GM18517 (cell line): ENCODE measurements at regions not wholly inside any gene's neighbourhood (a gene's known extent, or its start where the extent isn't known, plus 50 kb on each side); places are given as distances from the start of the nearest gene placed in this dataset.
A peak's percentile ranks its signal among the peaks of the same experiment; 100 is the strongest.
"Not testable (repeated sequence)": the region's sequence is repeated elsewhere in the genome, so short reads cannot be mapped to it uniquely, and the experiment has no call there.

Experiments
- ATAC-seq: cut with Tn5 transposase; IDR thresholded peaks from one replicate; pipeline ENCODE4 v1.9.1; 2021; ENCODE audit warnings: mild to moderate bottlenecking, moderate library complexity; ENCODE audit not compliant: unreplicated experiment

DNA sequence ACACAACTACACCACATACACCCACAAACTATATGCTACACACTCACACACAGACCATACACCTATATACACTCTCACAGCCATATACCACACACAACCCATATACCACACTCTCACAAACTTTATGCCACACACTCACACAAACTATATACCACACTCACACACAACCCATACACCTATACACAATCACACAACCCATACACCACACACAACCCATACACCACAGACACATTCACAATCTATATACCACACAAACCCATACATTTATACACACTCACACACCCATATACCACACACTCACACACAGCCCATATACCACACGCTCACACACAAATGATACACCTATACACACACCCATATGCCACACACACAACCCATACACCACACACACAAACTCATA is 163.3 kb downstream of the TMEM121 start:
- no peak for ATAC-seq

DNA sequence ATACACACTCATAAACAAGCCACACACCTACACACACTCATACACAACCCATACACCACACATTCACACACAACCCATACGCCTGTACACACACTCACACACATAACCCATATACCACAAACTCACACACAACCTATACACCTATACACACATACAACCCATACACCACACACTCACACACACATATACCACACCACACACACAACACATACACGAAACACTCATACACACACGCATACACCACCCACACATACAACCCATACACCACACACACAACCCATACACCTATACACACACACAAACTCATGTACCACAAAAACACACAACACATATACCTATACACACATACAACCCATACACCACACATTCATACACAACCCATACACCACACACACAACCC is 164.3 kb downstream of the TMEM121 start:
- ATAC-seq = no peak

DNA sequence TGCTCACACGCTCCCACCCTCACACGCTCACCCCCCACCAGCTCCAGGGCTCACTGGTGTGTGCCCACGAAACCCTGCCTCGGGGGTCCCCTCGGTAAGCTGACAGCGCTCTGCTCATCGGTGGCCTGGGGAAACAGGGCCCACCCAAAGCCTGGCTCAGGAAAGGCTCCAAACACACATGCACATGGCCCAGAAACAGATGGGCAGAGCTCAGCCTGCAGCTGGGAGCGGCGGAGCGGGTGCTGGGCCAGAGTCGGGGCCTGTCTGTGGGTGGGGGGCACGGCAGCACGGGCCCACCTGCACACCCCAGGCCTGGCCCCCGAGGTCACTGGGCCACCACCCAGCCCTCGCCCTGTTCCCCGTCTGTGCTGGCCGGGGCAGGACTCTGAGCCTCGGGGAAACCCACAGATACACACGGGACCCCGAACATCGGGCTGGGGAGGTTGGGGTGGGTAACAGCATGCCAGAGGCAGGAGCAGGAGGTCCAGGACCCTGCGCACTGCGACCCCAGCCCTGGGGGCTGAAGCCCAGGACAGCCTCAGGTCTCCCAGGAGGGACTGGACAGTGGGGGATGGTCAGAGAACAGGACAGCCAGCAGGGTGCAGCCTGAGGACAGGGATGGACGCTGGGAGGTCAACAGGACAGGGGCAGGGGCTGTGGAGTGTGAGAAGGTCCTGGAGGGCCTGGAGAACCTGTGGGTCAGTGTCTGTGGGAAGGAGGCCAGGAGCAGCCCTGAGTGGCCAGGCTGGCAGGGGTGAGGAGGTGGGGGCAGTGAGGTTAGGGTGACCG is 165.1 kb downstream of the TMEM121 start:
- not testable (repeated sequence) for ATAC-seq

DNA sequence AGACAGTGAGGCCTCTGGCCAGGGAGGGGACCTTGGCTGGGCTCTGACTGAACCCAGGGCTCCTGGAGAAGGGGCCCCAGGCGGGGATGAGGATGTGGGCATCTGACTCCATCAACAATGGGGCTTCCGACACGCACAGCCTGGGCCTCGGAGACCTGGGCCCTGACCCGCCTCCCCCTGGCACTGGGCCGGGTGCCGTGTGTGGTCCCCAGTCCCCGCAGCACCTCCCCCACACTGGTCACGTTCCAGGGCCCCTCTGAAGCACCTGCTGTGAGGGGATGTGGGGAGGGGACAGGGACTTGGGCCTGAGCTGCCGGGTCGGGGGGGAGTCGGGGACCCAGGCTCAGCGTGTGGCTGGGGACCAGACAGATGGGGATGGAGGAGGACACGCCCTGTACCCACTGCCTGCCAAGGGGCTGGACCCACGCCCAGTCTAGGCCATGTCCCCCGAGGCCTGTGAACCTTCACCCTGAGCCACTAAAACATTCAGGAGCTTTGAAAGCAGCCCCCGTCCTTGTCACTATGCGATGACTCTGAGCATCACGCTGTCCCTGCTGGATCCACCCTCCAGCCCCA is 165.8 kb downstream of the TMEM121 start:
- not testable (repeated sequence) for ATAC-seq

DNA sequence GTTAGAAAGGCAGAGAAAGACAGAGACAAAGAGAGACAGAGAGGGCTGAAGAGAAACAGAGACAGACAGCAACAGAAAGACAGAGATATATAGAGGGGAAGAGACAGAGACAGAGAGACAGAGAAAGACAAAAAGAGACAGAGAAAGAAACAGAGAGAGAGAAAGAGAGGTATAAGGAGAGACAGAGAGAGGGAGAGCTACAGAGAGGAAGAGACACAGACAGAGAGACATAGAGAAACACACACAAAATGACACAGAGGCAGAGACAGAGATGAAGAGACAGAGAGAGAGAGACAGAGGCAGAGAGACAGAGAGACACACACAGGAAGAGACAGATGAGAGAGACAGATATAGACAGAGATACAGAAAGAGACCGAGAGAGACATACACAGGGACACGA is 168.6 kb downstream of the TMEM121 start:
- no peak for ATAC-seq

DNA sequence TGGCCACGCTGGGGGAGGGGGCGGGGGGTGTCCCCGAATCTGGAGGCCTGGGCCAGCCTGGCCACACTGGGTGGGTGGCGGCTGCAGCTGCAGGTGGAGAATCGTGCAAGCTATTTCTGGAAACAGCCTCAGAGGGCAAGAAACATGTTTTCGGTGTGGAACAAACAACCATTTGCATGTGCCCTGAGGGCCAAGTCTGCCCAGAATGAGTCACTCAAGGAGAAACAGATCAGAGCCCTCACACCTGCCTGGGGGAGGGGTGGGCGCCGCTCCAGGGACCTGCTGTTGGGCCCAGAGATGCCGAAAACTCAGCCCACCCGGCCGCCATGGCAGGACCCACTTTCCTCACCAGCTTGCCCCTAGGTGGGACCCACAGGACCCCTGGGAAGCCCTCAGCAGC is 170.0 kb downstream of the TMEM121 start:
- ATAC-seq = peak; percentile 65

DNA sequence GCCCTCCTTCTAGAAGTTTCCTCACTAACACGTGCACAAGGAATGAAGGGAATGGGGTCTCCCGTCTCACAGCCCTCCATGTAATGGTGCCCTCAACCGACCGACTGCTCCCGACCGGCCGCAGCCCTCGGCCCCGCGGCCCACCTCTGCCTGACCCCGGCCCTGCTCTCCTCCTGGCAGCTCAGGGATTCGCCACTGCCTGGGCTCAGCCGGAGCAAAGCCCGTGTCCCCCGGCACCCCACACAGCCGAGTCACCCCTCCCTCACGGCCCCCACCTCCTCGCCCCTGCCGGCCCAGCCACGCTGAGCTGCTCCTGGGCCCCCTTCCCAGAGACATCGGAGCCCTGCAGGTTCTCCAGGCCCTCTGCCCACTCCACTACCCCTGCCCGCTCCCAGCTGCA is 171.0 kb downstream of the TMEM121 start:
- ATAC-seq = not testable (repeated sequence)

DNA sequence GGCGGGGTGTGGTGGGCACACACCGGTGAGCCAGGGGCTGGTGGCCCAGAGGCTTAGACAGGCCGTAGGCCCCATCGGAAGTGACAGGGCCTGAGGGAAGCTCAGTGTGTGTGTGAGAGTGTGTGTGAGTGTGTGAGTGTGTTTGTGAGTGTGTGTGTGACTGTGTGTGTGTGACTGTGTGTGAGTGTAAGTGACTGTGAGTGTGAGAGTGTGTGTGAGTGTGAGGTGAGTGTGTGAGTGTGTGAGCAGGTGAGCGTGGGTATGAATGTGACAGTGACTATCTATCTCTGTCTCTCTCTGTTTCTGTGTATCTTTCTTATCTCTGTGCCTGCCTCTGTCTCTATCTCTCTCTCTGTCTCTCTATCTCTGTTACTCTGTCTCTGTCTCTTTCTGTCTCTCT is 171.6 kb downstream of the TMEM121 start:
- not testable (repeated sequence) for ATAC-seq

DNA sequence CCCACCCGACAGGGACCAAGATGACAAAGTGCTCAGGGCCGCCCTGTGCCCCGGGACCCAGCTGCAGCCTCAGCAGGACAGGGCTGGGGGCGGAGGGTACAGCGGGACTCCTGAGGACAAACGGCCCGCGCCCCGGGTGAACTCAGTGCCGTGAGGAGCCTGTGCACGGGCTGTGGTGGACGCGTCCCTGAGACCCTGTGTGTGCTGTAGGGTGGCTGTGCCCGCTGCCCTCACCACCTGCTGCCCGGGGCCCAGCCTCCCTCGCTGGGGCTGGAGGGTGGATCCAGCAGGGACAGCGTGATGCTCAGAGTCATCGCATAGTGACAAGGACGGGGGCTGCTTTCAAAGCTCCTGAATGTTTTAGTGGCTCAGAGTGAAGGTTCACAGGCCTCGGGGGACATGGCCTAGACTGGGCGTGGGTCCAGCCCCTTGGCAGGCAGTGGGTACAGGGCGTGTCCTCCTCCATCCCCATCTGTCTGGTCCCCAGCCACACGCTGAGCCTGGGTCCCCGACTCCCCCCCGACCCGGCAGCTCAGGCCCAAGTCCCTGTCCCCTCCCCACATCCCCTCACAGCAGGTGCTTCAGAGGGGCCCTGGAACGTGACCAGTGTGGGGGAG is 172.7 kb downstream of the TMEM121 start:
- ATAC-seq = not testable (repeated sequence)

DNA sequence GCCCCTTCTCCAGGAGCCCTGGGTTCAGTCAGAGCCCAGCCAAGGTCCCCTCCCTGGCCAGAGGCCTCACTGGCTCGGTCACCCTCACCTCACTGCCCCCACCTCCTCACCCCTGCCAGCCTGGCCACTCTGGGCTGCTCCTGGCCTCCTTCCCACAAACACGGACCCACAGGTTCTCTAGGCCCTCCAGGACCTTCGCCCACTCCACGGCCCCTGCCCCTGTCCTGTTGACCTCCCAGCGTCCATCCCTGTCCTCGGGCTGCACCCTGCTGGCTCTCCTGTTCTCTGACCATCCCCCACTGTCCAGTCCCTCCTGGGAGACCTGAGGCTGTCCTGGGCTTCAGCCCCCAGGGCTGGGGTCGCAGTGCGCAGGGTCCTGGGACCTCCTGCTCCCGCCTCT is 173.3 kb downstream of the TMEM121 start:
- ATAC-seq = not testable (repeated sequence)

DNA sequence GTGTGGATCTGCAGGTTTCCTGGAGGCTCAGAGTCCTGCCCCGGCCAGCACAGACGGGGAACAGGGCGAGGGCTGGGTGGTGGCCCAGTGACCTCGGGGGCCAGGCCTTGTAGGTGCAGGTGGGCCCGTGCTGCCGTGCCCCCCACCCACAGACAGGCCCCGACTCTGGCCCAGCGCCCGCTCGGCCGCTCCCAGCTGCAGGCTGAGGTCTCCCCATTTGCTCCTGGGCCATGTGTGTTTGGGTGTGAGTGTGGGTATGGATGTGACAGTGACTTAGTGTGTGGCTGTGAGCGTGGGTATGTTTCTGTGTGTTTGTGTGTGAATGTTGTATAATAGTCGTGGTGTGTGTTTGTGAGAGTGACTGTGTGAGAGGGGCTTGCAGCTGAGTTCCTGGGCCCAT is 173.8 kb downstream of the TMEM121 start:
- not testable (repeated sequence) for ATAC-seq

DNA sequence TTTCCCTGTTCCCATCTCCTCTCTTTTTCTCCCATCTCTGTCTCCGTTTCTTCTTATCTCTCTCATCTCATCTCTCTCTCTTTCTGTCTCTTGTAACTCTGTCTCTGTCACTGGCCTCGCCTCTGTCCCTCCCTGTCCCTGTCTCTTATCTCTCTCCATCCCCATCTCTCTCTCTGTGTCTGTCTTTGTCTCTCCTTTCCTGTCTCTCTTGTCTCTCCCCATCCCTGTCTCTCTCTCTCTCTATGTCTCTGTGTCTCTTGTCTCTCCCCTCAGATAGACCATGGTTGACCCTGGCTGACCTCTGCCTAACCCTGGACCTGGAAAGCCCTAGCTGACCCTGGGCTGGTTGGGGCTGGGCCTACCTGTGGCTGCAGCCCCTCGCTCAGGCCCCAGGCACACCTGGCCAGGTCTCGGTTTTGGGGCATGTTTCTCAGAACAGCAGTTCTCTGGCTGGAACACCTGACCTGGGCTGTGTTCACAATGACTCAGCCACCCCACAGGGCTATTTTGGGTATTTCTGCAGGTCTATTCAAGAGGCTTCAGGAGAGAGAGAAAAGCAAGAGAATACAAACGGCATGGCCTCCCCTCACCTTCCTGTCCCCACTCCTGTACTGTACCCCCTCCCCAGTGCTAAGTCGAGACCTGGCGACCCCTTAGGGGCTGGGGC is 174.4 kb downstream of the TMEM121 start:
- peak; percentile 37 for ATAC-seq

DNA sequence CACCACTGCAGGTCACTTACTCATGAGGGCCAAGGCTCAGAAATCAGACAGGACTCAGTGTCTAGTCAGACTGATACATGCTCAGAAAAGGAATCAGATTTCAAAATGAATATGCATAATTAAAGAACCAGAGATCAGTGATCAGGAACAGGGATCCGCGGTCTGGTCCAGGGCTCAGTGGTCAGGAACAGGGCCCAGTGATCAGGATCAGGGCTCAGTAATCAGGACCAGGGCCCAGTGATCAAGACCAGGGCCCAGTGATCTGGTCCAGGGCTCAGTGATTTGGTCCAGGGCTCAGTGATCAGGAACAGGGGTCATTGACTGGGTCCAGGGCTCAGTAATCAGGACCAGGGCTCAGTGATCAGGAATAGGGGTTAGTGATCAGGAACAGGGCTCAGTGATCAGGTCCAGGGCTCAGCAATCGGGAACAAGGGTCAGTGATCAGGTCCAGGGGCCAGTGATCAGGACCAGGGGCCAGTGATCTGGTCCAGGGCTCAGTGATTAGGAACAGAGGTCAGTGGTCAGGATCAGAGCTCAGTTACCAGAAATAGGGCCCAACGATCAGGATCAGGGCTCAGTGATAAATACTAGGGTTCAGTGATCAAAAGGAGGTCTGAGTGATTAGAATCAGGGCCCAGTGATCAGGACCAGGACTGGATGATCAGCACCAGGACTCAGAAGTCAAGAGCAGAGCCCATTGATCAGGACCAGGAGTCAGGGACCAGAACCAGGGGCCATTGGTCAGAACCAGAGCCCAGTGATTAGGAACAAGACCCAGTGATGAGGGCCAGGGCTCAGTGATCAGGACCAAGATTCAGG is 175.3 kb downstream of the TMEM121 start:
- no peak for ATAC-seq

DNA sequence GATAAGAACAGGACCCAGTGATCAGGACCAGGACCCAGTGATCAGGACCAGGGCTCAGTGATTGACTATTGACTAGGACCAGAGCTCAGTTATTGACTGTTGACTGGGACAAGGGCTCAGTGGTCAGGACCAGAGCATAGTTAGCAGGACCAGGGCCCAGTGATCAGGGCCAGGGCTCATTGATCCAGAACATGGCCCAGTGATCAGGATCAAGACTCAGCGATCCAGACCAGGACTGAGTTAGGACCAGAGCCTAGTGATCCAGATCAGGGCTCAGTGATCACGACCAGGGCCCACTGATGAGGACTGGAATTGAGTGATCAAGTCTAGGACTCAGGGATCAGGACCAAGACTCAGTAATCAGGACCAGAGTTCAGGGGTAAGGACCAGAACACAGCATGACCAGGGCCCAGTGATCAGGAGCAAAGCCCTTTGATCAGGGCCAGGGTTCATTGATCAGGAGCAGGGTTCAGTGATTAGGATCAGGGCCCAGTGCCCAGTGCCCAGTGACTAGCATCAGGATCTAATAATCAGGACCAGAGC is 176.0 kb downstream of the TMEM121 start:
- ATAC-seq = no peak

DNA sequence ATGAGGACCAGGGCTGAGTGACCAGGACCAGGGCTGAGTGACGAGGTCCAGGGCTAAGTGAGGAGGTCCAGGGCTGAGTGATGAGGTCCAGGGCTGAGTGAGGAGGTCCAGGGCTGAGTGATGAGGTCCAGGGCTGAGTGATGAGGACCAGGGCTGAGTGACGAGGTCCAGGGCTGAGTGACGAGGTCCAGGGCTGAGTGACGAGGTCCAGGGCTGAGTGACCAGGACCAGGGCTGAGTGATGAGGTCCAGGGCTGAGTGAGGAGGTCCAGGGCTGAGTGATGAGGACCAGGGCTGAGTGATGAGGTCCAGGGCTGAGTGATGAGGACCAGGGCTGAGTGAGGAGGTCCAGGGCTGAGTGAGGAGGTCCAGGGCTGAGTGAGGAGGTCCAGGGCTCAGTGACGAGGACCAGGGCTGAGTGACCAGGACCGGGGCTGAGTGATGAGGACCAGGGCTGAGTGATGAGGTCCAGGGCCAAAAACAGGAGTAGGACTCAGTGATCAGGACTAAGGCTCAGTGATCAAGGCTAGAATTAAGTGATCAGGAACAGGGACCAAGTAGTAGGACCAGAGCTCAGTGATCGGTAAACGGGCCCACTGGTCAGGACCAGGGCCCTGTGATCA is 176.8 kb downstream of the TMEM121 start:
- not testable (repeated sequence) for ATAC-seq

DNA sequence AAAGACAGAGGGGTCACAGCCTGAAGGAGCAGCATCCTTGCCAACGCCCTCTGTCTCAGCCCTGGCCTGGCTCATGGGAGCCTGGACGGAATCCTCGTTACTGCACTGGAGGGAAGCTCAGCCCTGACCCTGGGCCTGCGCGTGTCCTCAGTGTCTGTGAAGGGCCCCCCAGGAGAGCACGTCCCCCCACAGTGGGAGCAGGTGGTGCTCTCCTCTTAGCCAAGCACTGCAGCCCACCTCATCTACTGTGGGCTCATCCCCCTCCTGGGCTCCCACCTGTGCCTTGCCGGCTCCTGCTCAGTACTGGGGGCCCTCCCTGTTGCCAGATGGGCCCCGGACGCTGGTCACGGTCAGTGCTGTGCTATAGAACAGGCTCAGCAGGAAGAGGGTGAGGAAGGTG is 177.7 kb downstream of the TMEM121 start:
- ATAC-seq = not testable (repeated sequence)

DNA sequence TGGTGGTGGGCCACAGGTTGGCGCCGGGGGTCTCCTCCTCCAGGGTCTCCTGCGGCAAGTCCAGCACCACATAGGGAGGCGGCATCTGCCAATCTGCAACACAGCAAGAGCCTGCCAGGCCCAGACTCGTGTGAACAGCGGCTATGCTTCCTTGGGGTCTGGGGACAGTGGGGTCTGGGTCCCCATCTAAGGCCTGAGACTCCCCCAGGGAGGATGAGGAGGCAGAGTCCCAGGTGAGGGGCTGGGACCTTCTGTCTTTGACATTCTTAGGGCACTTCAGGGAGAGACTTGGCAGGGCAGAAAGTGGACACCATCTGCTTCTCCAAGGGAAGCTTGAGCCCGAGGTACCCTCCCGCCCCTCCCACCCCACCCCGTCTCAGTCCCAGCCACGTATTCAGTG is 178.1 kb downstream of the TMEM121 start:
- not testable (repeated sequence) for ATAC-seq

DNA sequence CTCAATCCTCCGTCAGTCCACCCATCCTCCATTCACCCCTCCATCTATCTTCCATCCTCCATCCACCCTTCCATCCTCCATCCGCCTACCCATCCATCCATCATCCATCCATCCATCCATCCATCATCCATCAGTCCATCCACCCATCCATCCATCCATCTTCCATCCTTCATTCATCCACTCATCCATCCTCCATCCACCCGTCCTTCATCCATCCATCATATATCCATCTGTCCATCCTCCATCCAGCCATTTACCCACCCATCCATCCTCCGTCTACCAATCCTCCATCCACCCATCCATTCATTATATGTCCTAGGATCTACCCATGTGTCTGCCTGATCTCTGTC is 179.1 kb downstream of the TMEM121 start:
- ATAC-seq = not testable (repeated sequence)

DNA sequence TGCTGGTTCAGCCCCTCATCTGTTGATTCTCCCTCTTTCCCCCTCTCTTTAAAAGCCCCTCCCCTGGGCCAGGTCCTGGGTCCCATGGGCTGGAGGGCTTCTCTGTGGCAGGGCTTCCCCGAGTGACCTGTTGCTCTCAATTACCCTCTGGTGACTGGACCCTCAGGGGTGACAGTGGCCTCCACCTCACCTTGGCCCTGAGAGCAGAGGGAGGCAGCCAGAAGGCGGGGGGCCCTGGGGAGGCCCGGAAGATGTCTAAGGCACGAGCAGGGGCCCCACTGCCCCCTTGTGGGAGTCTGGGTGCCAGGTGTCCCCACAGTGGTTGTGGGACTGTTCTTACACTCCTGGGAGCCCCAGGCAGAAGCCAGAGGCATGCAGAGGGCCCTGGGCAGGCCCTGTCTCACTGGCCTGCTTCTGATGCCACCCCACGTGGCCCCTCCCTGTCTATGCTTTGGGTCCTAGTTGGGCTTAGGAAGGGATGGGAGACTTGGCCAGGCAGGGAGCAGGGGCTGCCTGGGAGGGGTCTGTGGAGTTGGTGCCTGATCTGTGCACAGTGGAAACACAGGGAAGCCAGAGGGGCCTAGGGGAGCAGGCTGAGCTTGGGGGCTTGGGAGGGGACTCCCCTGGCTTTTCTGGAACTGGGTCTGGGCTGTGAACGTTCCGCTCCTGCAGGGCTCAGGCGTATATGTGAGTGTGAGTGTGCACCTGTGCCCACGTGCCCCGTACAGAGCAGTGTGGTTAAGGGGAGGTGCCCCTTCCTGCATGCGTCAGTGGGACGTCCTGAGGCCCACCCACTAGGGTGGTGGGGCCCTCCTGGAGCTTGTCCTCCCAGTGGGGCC is 179.7 kb downstream of the TMEM121 start:
- ATAC-seq = not testable (repeated sequence)
